Skeletal muscle cell (primary cell): ENCODE measurements at regions not wholly inside any gene's neighbourhood (a gene's known extent, or its start where the extent isn't known, plus 50 kb on each side); places are given as distances from the start of the nearest gene placed in this dataset.
"Not testable (repeated sequence)": the region's sequence is repeated elsewhere in the genome, so short reads cannot be mapped to it uniquely, and the experiment has no call there.

Source experiments
- DNase-seq: peaks from one replicate; pipeline ENCODE4 v3.0.0-alpha.2; 2010; ENCODE audit warnings: low read depth
- H3K4me3 ChIP-seq: 2 replicates; pipeline ENCODE4 v1.5.1; 2011; ENCODE audit warnings: low read depth, mild to moderate bottlenecking, control low read depth, low read length, moderate library complexity

- H3K4me3 ChIP-seq = no peak overlapping the region
- DNase-seq = no peak
Measured at GRCh38 chr2:16244966-16245320, 304.6 kb downstream of the MYCN start.

GRCh38 chr2:16244153-16244965 is 304.0 kb downstream of the MYCN start:
- DNase-seq = no peak
- H3K4me3 ChIP-seq = no peak overlapping the region

GRCh38 chr2:16243411-16243996 is 303.2 kb downstream of the MYCN start:
- H3K4me3 ChIP-seq = no peak overlapping the region
- DNase-seq = no peak

DNA sequence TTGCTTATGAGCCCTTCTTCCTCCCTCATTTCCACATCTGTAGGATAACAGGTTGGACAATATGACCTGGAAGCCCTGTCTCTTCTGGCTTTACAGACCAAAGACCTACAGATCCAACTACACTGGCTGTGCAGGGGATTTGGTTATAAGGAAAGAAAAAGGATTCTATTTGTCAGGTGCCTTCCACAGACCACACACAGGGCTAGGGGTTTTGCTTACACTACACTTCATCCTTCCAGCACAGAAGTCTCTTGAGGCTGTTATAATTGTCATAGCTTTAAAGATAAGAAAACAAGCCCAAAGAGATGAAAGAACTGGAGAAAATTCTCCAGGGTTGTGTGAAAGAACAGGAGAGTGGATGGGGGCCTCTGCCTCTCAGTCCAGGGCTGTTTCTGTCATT is 302.6 kb downstream of the MYCN start:
- DNase-seq = no peak
- H3K4me3 ChIP-seq = no peak overlapping the region

DNA sequence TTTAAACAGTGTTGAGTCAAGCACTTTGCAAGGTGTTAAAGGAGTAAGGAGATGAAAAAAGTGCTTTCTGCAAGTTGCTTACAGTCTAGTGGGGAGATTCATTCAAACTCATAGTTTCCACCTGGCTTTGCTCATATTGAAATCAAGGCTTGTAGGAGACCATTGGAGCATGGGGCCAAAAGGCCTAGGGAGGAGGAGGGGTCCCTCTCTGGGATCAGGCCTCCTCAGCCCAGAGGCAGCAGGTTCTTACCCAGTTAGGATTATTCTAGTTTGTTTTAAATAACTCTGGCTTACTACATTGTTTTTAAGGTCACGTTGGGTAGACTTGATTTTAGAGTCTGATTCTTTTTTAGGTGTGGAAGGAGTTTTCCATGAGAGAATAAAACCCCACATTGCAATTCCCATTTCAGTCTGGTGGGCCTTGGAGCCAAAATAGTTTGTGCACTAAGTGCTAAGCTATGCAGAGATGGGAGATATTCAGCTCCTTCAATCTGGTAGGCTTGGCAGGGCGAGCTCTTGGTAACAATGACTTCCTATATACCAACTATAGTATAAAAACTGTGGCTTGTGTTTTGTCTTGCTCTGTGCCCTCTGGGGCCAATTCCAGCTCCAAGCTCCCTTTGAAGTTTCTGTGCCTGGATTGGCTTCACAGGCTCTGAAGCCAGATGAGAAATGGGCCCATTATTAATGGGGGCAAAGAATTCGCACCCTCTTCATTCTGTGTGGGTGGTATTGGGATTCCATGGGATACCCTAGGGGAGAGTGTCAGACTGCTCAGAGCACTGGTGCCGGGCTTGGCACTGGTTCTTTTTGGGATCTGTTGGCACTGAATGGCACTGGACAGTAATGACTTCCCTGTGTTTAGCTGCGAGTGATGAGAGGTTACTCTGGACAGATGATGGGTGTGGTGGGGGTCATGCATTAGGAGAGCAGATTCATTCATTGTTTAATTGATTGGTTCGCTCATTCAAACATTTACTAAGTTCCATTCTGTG is 301.1 kb downstream of the MYCN start:
- no peak overlapping the region for H3K4me3 ChIP-seq
- no peak for DNase-seq

GRCh38 chr2:16240402-16240801 is 300.1 kb downstream of the MYCN start:
- no peak for DNase-seq
- H3K4me3 ChIP-seq = no peak overlapping the region

DNA sequence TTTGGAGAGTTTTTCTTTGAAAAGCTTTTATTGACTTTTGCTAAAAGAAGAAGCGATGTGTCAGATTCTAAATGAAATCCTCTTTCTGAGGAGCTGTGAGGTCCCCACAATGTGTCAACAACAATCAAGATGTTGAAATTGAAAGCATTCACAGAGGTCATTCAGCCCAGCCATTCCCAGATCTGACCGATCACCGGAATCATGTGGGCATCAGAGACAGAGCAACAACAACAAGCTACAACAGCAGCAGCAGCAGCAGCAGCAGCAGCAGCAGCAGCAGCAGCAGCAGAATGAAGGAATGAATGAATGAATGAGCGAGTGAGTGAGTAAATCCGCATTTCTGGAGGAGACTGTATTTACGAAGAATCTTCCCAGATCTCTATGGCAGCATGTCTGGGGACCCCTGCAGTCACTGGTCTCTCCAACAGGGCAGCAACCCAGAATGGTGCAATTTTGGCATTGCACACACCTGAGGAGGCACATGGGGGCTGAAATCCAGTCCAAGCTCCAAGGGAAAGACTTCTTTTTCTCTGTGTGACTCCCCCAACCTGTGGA is 299.0 kb downstream of the MYCN start:
- DNase-seq = no peak
- H3K4me3 ChIP-seq = no peak overlapping the region

DNA sequence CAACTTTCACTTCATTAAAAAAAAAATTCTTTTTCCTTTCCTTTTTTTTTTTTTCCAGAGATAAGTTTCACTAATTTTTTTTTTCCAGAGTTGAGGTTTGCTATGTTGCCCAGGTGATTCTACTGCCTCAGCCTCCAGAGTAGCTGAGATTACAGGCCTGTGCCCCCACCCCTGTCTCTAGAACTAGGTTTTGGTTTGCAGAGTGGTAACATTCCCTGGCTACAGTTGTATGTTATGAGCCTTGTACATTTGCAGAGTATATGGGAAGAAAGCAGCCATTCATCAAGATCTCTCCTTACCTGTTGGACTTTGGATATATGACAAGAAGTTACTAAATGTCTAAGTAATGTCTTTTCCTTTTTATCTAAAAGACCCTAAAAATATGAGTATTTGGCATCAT is 298.4 kb downstream of the MYCN start:
- no peak for DNase-seq
- no peak overlapping the region for H3K4me3 ChIP-seq

DNA sequence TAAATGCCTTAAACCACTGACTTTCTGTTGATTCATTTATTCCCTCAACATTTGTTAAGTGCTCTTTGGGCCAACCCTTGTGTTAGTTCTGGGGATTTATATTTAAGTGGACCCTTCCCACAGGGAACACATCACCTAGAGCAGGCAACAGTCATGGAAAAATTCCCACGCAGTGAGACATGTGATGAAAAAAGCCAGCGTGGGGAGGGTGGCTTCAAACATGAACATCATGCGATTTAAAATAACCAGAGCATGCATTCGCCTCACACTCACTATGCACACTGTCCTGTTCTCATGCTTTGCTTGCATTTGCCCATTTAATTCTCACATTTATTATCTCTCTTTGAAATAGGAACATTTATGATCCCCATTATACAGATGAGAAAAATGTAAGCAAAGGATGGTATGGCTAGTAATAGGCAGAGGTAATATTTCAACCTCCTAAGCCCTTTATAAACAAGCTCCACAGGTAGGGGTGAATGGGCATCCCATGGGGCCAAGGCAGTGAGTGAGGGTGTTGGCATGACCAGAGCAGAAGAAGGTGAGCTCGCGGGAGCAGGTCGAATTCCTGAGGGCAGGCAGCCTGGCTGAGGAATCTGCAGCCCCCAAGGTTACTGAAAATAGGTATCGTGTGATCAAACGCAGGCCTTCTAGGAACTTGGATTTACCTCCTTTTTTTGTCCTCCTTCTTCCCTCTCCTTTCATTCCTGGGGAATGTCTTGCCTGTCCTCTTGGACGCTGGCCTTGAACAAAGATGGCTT is 297.8 kb downstream of the MYCN start:
- DNase-seq = no peak
- no peak overlapping the region for H3K4me3 ChIP-seq

DNA sequence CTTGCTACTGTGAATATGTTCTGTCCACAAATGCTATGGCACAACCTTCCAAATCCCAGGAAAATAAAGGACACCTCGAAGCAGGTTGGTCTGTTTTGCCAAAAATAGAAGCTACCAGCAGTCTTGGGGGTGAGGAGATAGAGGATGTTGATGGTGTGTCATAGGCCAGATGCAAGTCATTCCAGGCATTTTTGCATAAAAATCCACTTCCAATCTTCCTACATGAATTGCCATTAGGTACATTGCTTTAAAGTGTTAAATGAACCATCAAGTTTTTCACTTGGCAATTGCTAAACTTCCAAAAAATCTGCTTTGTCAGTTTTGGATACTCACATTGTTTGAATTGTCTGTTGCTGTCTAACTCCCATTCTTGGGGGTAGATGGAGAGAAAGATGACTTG is 295.4 kb downstream of the MYCN start:
- DNase-seq = no peak
- H3K4me3 ChIP-seq = no peak overlapping the region

- not testable (repeated sequence) for DNase-seq, H3K4me3 ChIP-seq
Measured at GRCh38 chr2:16235291-16235690, 294.9 kb downstream of the MYCN start.

- no peak overlapping the region for H3K4me3 ChIP-seq
- no peak for DNase-seq
Measured at GRCh38 chr2:16228951-16229350, 288.6 kb downstream of the MYCN start.

DNA sequence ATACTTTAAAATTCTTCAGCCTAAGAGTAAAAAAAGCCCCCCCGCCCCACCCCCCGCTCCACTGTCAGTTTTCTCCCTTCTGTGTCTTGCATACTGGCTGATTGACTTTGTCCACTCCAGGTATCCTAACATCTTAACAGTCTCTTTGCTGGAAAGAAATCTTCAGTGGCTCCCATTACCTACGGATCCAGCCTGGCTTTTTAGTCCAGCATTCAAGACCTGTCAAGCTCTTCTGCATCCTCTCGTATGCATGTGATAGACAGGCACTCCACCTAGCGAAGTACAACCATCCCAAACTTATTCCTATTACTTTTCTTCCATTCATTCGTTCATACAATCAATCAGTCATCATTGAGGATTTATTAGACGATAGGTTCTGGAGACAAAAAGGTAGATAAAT is 288.1 kb downstream of the MYCN start:
- no peak overlapping the region for H3K4me3 ChIP-seq
- no peak for DNase-seq

- no peak overlapping the region for H3K4me3 ChIP-seq
- DNase-seq = no peak
Measured at GRCh38 chr2:16227811-16228462, 287.6 kb downstream of the MYCN start.

- no peak overlapping the region for H3K4me3 ChIP-seq
- no peak for DNase-seq
Measured at GRCh38 chr2:16226943-16227664, 286.8 kb downstream of the MYCN start.

- H3K4me3 ChIP-seq = no peak overlapping the region
- no peak for DNase-seq
Measured at GRCh38 chr2:16226381-16226780, 286.0 kb downstream of the MYCN start.

GRCh38 chr2:16225545-16225944 is 285.2 kb downstream of the MYCN start:
- no peak overlapping the region for H3K4me3 ChIP-seq

DNA sequence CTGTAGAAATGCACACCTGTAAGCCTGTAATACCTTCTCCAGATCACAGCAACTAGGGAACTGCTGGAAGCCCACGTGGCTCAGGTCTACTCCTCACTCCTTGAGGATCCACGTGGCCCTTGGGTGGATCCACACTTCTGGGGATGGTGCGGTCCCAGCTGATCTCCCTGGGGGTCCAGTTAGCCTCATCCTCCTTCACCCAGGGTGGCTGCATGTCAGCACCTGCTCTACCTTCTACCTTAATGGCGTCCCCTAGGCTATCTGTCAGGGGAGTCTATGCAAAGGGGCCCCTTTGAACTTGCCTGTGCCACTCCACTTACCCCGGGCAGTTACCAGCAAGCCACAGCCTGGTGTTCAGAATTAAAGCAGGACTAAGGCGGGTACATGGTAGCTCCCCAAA is 284.7 kb downstream of the MYCN start:
- no peak overlapping the region for H3K4me3 ChIP-seq
- no peak for DNase-seq

More at GRCh38 chr2:16225545-16225944, 285.2 kb downstream of the MYCN start:
- no peak for DNase-seq
